ENCODE measurements at regions not wholly inside any gene's neighbourhood (a gene's known extent, or its start where the extent isn't known, plus 50 kb on each side); places are given as distances from the start of the nearest gene placed in this dataset.
"Not testable (repeated sequence)": the region's sequence is repeated elsewhere in the genome, so short reads cannot be mapped to it uniquely, and the experiment has no call there.

- no peak for DNase-seq (ENCODE audit: extremely low read depth, low read depth)
- TF ChIP-seq, protein P1, sequence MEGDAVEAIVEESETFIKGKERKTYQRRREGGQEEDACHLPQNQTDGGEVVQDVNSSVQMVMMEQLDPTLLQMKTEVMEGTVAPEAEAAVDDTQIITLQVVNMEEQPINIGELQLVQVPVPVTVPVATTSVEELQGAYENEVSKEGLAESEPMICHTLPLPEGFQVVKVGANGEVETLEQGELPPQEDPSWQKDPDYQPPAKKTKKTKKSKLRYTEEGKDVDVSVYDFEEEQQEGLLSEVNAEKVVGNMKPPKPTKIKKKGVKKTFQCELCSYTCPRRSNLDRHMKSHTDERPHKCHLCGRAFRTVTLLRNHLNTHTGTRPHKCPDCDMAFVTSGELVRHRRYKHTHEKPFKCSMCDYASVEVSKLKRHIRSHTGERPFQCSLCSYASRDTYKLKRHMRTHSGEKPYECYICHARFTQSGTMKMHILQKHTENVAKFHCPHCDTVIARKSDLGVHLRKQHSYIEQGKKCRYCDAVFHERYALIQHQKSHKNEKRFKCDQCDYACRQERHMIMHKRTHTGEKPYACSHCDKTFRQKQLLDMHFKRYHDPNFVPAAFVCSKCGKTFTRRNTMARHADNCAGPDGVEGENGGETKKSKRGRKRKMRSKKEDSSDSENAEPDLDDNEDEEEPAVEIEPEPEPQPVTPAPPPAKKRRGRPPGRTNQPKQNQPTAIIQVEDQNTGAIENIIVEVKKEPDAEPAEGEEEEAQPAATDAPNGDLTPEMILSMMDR (IDR thresholded peaks at IDR 0.05; ENCODE audit: low read depth, low read length), result no peak
Observed at GRCh38 chr6:15894973-15895725, 232.3 kb upstream of the DTNBP1 start.

- TF ChIP-seq, protein P1 (IDR thresholded peaks at IDR 0.05; ENCODE audit: low read depth, low read length), result peak; percentile 22
- no peak for DNase-seq (ENCODE audit: extremely low read depth, low read depth)
Observed at GRCh38 chr6:15893556-15894253, 230.9 kb upstream of the DTNBP1 start.

DNA sequence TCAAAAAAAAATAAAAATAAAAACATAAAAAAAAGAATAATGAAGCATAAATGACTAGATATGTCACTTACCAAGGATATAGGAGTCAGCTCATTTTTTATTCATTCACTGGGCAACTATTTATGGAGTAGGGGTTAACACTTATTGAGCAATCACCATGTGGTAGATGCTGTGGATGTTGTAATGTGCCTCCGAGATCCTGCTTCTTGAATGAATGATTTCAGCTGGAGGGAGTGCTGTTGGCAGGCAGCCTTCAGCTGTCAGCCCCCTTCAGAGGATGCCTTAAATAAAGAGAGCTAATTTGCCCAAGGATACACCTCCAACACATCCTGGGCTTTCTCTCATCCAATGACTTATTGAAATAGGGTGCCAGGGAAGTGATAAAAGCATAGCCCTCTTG is 229.5 kb upstream of the DTNBP1 start:
- TF ChIP-seq, protein P1 (IDR thresholded peaks at IDR 0.05; ENCODE audit: low read depth, low read length), result no peak
- DNase-seq (ENCODE audit: extremely low read depth, low read depth), result no peak

DNA sequence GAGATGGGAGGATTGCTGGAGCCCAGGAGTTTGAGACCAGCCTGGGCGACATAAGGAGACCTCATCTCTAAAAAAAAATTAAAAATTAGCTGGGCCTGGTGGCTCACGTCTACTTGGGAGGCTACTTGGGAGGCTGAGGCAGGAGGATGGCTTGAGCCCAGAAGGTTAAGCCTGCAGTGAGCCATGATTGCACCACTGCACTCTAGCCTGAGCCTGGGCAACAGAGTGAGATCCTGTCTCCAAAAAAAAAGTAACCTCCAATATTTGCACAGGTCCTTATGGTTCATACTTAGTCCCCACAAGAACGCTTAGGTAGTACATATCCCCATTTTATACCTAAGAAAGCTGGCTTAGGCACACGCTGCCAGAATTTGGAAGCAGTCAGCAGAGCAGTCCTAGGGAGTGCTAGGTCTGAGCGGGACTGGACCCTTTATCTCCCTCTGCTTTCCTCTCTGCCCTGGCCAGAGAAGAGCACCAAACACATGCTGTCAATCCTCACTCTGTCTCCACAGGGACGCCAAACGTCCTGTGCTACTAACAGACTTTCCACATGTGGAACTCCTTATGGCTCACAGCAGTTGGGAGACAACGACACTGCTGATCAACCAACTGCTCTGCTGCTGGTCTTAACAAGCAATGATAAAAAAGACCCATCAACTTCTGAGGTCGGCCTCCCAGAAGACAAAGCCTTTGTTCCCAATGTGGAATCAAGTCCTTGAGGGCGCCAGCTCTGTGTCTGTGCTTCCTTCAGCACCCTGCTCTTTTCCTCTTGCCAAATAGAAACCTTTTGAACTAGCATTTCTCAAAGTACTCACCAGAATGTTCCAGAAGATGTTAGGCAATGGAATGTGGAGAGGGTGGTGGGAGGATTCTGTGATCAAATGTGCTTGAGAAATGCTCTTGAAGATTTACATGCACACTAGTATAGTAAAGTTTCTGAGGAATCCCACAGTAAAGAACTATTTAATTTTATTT is 226.3 kb upstream of the DTNBP1 start:
- TF ChIP-seq, protein P1 (IDR thresholded peaks at IDR 0.05; ENCODE audit: low read depth, low read length), result no peak
- no peak for DNase-seq (ENCODE audit: extremely low read depth, low read depth)

DNA sequence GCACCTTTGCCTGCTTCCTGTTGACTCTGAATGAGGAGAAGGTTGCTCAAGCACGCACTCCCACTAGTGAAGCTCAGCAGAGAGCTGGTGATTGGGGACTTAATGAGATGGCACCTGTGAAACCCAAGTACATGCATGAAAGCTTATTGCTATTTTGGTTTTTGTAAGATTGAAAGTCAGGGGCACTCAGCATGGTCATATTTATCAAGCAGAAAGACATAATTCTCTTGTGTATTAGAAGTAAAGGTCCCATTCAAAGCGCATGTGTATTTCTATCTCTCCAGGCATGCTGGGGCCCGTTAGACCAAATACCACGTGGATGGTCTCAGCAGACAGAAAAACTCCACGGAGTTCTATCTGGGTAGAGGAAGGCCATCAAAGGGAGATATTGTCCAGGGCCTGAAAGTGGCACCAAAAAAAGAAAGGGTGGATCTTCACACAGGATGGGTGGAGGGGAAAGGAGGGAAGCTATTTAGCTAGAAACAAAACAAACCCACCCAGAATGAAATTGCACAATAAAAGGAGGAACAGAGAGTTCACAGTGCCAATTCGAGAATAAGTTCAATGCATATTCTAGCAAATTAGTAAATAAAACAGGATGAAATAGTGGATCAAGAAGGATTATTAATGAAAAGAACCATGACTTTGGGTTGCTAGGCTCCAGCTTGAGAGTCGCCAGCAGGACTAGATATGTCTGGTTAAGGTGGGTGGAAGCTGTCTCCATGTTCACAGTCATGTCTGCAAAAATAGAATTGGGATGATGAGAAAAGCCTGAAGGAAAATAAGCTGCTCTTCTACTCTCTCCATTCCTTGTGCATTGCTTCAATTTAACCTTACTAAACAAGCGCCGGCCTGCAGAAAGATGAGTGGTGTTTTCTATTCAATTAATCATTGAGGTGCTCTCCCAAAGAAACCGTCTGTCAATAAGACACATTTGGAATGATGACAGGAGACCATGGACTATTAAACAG is 224.9 kb upstream of the DTNBP1 start:
- DNase-seq (ENCODE audit: extremely low read depth, low read depth), result no peak
- TF ChIP-seq, protein P1 (IDR thresholded peaks at IDR 0.05; ENCODE audit: low read depth, low read length), result no peak

DNA sequence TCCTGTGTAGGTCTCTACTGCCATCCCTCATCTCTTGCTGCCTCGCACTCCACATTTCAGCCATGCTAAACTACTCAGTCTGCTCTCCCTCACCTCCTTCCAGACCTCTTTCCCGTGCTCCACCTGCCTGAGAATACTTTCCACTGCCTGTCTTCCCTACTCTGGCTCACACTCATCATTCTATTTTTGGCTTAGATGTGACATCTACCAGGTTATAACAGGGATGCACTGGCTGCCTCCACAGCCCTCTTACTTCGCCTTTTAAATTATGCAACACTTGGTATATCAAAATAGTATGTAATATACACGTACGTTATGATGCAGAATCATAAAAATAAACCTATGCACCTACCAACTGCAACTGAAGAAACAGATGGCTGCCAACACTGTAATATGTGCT is 222.8 kb upstream of the DTNBP1 start:
- no peak for DNase-seq (ENCODE audit: extremely low read depth, low read depth)

DNA sequence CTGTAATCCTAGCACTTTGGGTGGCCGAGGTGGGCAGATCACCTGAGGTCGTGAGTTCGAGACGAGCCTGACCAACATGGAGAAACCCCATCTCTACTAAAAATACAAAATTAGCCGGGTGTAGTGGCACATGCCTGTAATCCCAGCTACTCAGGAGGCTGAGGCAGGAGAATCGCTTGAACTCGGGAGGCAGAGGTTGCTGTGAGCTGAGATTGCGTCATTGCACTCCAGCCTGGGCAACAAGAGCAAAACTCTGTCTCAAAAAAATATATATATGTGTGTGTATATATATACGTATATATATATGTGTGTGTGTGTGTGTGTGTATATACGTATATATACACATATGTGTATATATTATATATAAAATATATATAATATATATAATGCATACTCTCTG is 220.8 kb upstream of the DTNBP1 start:
- not testable (repeated sequence) for DNase-seq (ENCODE audit: extremely low read depth, low read depth)

More for the DNA sequence above, 222.8 kb upstream of the DTNBP1 start:
- TF ChIP-seq, protein P1 (IDR thresholded peaks at IDR 0.05; ENCODE audit: low read depth, low read length), result no peak

Measured in AG09319 (cell line).